Activated CD4-positive, alpha-beta memory T cell treated with anti-CD3 and anti-CD28 coated beads for 36 hours (primary cell): ENCODE measurements at regions not wholly inside any gene's neighbourhood (a gene's known extent, or its start where the extent isn't known, plus 50 kb on each side); places are given as distances from the start of the nearest gene placed in this dataset.

Experiments used
- CTCF ChIA-PET: fragments of 350-600 bp; sonication (Branson Sonifier 250); formaldehyde crosslinking; loops from one replicate; lab custom pipeline; 2021; ENCODE audit warnings: antibody characterized with exemption, inconsistent platforms; lab: Charles Lee
- POLR2A ChIA-PET: fragments of 350-600 bp; sonication (Branson Sonifier 250); formaldehyde crosslinking; loops from one replicate; lab custom pipeline; 2021; ENCODE audit warnings: antibody characterized with exemption; lab: Charles Lee
- DNase-seq: peaks from one replicate; pipeline ENCODE4 v3.0.0-alpha.2; 2020
- H3K27ac Mint-ChIP-seq: one replicate; pipeline ENCODE4 v1.8.0; 2021; ENCODE audit warnings: mixed read lengths
- H3K27me3 Mint-ChIP-seq: one replicate; pipeline ENCODE4 v1.8.0; 2021; ENCODE audit warnings: mixed read lengths
- H3K36me3 Mint-ChIP-seq: one replicate; pipeline ENCODE4 v1.8.0; 2021; ENCODE audit warnings: mixed read lengths
- H3K4me1 Mint-ChIP-seq: one replicate; pipeline ENCODE4 v1.8.0; 2021; ENCODE audit warnings: low read depth, mixed read lengths
- H3K4me3 Mint-ChIP-seq: one replicate; pipeline ENCODE4 v1.8.0; 2021; ENCODE audit warnings: mild to moderate bottlenecking, mixed read lengths
- H3K9me3 Mint-ChIP-seq: one replicate; pipeline ENCODE4 v1.8.0; 2021; ENCODE audit warnings: mixed read lengths
- intact Hi-C: fragments of 100-400 bp; cut with micrococcal nuclease; formaldehyde crosslinking; loops from one replicate; pipeline ENCODE4 v1.15.1; 2023

- peaks cover 5% of the 10 kb centered on the region for H3K9me3 Mint-ChIP-seq
- ChIA-PET CTCF (no interaction called here), POLR2A (no interaction called here)
- H3K27me3 Mint-ChIP-seq = no peaks in the 10 kb centered on the region
- H3K36me3 Mint-ChIP-seq = no peaks in the 10 kb centered on the region
- H3K27ac Mint-ChIP-seq = no peak overlapping the region
- no peak overlapping the region for H3K4me3 Mint-ChIP-seq
- peaks cover 12% of the 10 kb centered on the region for H3K4me1 Mint-ChIP-seq
- DNase-seq = no peak
- intact Hi-C loops = no loop called here
Observed at GRCh38 chr13:40452038-40452666, 214.3 kb downstream of the FOXO1 start.

GRCh38 chr13:40452741-40453334, 213.6 kb downstream of the FOXO1 start:
- ChIA-PET CTCF (no interaction called here), POLR2A (no interaction called here)
- DNase-seq = no peak
- Mint-ChIP-seq H3K27ac (no peak overlapping the region), H3K4me1 (peaks cover 12% of the 10 kb centered on the region), H3K9me3 (peaks cover 5% of the 10 kb centered on the region), H3K4me3 (no peak overlapping the region), H3K36me3 (no peaks in the 10 kb centered on the region), H3K27me3 (no peaks in the 10 kb centered on the region)
- intact Hi-C loops = no loop called here

DNA sequence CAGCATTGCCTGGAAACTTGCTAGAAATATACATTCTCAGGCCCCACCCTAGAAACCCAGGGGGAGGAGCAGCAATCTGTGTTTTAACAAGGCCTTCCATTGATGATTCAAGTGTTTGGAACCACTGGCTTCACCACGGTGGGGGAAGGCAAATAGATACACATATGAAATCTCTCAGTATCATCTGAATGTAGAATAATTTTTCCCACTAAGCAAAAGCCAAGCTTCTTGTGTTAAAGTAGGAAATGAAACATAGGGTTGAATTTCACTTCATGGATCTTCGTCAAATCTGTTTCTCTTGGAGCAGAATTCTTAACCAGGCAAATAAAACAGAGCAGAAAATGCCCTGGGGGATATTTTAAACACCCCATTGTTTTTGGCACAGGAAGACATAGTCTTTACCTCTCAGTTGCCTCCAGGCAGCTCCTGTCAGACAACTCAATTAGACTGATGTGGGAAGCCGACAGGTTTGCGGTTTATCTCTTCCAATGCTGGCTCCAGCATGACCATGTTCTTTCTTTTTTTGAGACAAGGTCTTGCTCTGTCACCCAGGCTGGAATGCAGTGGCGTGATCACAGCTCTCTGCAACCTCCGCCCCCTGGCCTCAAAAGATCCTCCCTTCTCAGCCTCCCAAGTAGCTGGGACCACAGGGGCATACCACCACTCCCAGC, 213.0 kb downstream of the FOXO1 start:
- POLR2A ChIA-PET = no interaction called here
- peaks cover 5% of the 10 kb centered on the region for H3K9me3 Mint-ChIP-seq
- H3K27ac Mint-ChIP-seq = no peak overlapping the region
- DNase-seq = no peak
- H3K27me3 Mint-ChIP-seq = no peaks in the 10 kb centered on the region
- no peaks in the 10 kb centered on the region for H3K36me3 Mint-ChIP-seq
- peaks cover 12% of the 10 kb centered on the region for H3K4me1 Mint-ChIP-seq
- CTCF ChIA-PET = no interaction called here
- intact Hi-C loops = no loop called here
- H3K4me3 Mint-ChIP-seq = no peak overlapping the region

GRCh38 chr13:40456397-40456953, 210.0 kb downstream of the FOXO1 start:
- intact Hi-C loops = no loop called here
- H3K36me3 Mint-ChIP-seq = no peaks in the 10 kb centered on the region
- H3K4me3 Mint-ChIP-seq = no peak overlapping the region
- H3K9me3 Mint-ChIP-seq = no peaks in the 10 kb centered on the region
- no peaks in the 10 kb centered on the region for H3K27me3 Mint-ChIP-seq
- no peak for DNase-seq
- H3K4me1 Mint-ChIP-seq = peaks cover 14% of the 10 kb centered on the region
- ChIA-PET CTCF (interaction anchor here (1.2 kb wide), 1 partner anchor 31 kb away, joined by 3 read pairs; no protein-coding TSS in a partner anchor), POLR2A (no interaction called here)
- no peak overlapping the region for H3K27ac Mint-ChIP-seq

DNA sequence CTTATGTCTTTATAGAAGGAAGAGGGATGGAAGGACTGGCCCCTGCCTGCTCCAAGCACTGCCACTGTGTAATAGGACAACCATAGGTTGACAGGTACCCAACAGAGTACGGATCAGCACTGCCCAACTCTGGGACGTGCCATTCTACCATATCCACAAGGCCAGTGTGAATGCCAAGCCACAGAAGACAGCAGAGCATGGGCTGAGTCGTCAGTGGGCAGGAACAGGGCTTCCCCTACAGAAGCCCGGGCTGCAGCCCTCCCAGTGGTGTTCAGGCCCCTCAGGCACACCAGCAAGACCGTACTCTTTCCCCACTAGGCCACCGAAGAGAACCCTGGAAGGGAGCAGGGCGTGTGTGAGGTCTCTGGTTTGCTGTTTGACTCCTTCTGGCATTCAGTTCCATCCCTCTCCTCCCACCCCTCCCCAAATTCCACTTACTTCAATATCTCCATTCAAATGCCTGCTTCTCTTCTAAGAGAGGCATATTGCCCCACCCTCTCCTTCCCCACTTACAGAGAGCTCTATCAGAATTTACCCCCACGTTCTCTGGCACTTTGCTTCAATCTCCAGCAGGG, 209.4 kb downstream of the FOXO1 start:
- Mint-ChIP-seq H3K4me3 (no peak overlapping the region), H3K27me3 (no peaks in the 10 kb centered on the region), H3K27ac (no peak overlapping the region), H3K4me1 (peaks cover 14% of the 10 kb centered on the region), H3K36me3 (no peaks in the 10 kb centered on the region), H3K9me3 (no peaks in the 10 kb centered on the region)
- ChIA-PET CTCF (interaction anchor here (1.2 kb wide), 1 partner anchor 31 kb away, joined by 3 read pairs; no protein-coding TSS in a partner anchor), POLR2A (no interaction called here)
- no peak for DNase-seq
- intact Hi-C loops = no loop called here

DNA sequence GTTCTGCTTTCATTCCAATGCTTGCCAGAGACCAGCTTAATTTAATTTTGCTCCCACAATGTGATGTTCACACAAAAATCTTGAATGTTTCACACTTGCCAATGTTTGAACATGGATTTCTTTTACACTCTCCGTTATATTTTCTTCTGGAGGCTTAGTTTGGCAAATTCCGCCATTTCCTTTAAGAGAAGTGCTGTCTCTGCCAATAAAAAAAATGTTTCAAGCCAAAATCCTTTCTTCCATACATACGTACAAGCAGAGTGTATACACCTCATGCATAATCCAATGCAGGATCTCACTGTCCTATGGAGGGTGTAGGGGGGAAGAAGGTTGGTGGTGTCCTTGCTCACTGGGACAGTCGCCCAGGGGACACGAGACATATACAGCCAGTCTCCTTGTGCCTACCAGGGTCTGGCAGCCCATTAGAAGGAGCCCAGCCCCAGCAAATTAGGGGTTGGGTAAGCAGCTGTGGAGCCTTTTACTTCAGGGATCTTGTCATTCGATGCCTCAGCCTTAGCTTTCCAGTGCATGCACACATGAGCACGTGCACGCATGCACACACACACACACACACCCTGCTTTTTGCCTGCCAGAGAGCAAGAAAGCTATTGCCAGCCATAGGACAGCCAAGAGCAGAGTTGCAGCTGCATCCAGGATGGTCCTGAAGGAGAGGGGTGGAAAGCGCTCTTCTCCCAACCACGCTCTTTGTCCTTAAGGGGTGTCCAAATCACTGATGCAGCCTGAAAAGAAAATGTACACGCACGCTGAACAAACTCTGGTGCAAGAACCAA, 208.3 kb downstream of the FOXO1 start:
- CTCF ChIA-PET = no interaction called here
- Mint-ChIP-seq H3K27me3 (no peaks in the 10 kb centered on the region), H3K4me1 (peaks cover 6% of the 10 kb centered on the region), H3K36me3 (no peaks in the 10 kb centered on the region), H3K4me3 (no peak overlapping the region), H3K9me3 (no peaks in the 10 kb centered on the region), H3K27ac (no peak overlapping the region)
- no peak for DNase-seq
- intact Hi-C loops = no loop called here
- POLR2A ChIA-PET = no interaction called here

DNA sequence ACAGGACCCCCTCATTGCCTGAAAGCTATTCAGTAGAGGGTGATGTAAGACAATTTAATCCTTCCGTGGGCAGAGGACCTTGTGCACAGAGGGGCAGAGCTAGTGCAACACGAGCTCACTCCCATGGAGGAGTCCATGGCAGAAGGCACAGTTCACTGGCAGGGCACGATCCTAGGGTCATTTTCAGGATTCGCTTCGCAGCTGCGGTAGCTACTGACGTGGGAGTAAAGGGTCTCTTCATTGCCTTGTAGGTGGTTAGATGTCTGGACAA, 207.8 kb downstream of the FOXO1 start:
- Mint-ChIP-seq H3K27me3 (no peaks in the 10 kb centered on the region), H3K27ac (no peak overlapping the region), H3K4me3 (no peak overlapping the region), H3K4me1 (peaks cover 2% of the 10 kb centered on the region), H3K9me3 (no peaks in the 10 kb centered on the region), H3K36me3 (no peaks in the 10 kb centered on the region)
- ChIA-PET POLR2A (no interaction called here), CTCF (no interaction called here)
- DNase-seq = no peak
- intact Hi-C loops = no loop called here

- H3K4me3 Mint-ChIP-seq = no peak overlapping the region
- DNase-seq = no peak
- no peak overlapping the region for H3K27ac Mint-ChIP-seq
- ChIA-PET POLR2A (no interaction called here), CTCF (interaction anchor here (0.6 kb wide), 1 partner anchor 323 kb away, joined by 3 read pairs; no protein-coding TSS in a partner anchor)
- intact Hi-C loops = no loop called here
- H3K9me3 Mint-ChIP-seq = no peaks in the 10 kb centered on the region
- H3K4me1 Mint-ChIP-seq = peaks cover 2% of the 10 kb centered on the region
- no peaks in the 10 kb centered on the region for H3K27me3 Mint-ChIP-seq
- no peaks in the 10 kb centered on the region for H3K36me3 Mint-ChIP-seq
Observed at GRCh38 chr13:40460116-40460515, 206.3 kb downstream of the FOXO1 start.

GRCh38 chr13:40464337-40465014, 202.0 kb downstream of the FOXO1 start:
- no peak overlapping the region for H3K4me3 Mint-ChIP-seq
- no peaks in the 10 kb centered on the region for H3K36me3 Mint-ChIP-seq
- intact Hi-C loops = no loop called here
- ChIA-PET POLR2A (no interaction called here), CTCF (interaction anchor here (0.6 kb wide), 1 partner anchor 13 kb away, joined by 3 read pairs; no protein-coding TSS in a partner anchor)
- no peaks in the 10 kb centered on the region for H3K27me3 Mint-ChIP-seq
- H3K4me1 Mint-ChIP-seq = peaks cover 2% of the 10 kb centered on the region
- no peak overlapping the region for H3K27ac Mint-ChIP-seq
- no peaks in the 10 kb centered on the region for H3K9me3 Mint-ChIP-seq
- DNase-seq = no peak

DNA sequence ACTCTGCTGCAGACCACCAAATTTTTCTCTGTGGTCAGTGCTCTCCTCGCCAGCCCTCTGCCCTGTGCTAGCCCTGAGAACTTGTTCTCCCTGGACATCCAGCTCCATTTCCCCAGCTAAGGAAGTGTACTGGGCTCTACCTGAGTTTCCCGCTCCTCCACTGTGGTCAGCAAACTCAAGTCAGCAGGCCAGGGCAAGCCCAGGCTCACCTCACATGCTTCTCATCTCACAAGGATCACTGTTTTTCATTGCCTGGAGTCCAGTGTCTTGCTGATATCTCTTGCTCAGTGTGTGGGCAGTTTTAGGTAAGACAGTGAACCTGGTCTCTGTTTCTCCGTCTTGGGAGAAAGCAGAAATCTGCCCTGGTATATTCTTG, 201.4 kb downstream of the FOXO1 start:
- ChIA-PET POLR2A (no interaction called here), CTCF (interaction anchor here (0.6 kb wide), 1 partner anchor 12 kb away, joined by 3 read pairs; no protein-coding TSS in a partner anchor)
- Mint-ChIP-seq H3K27me3 (no peaks in the 10 kb centered on the region), H3K36me3 (no peaks in the 10 kb centered on the region), H3K4me3 (no peak overlapping the region), H3K4me1 (peaks cover 2% of the 10 kb centered on the region), H3K9me3 (no peaks in the 10 kb centered on the region), H3K27ac (no peak overlapping the region)
- intact Hi-C loops = no loop called here
- no peak for DNase-seq

DNA sequence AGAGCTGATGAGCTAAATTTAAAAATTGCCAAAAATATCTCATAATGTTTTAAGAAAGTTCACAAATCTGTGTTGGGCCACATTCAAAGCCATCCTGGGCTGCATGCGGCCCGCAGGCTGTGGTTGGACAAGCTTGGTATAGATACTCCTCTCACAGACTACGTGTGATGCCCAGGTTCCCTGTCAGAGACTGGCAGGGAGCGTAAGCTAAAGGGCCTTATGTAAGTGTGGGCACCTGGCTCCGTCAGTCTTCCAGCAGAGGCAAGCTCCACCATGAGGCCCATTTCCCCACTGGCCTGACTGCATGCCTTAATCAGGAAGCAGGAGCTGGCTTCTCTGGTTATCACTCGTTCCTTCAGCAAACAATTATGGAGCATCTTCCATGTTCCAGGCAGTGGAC, 200.2 kb downstream of the FOXO1 start:
- POLR2A ChIA-PET = no interaction called here
- Mint-ChIP-seq H3K9me3 (no peaks in the 10 kb centered on the region), H3K4me3 (no peak overlapping the region)

More for the DNA sequence above, 200.2 kb downstream of the FOXO1 start:
- Mint-ChIP-seq H3K27me3 (no peaks in the 10 kb centered on the region), H3K27ac (no peak overlapping the region), H3K4me1 (no peaks in the 10 kb centered on the region), H3K36me3 (no peaks in the 10 kb centered on the region)
- no peak for DNase-seq
- intact Hi-C loops = no loop called here
- CTCF ChIA-PET = no interaction called here
